Ishikawa (cell line): ENCODE measurements at regions not wholly inside any gene's neighbourhood (a gene's known extent, or its start where the extent isn't known, plus 50 kb on each side); places are given as distances from the start of the nearest gene placed in this dataset.

Source experiments
- CEBPB ChIP-seq: IDR thresholded peaks from 2 replicates; pipeline ENCODE4 v1.6.1; 2012
- EGR1 ChIP-seq: IDR thresholded peaks from 2 replicates; pipeline ENCODE4 v1.6.1; 2012
- EP300 ChIP-seq: IDR thresholded peaks from 2 replicates; pipeline ENCODE4 v1.6.1; 2012; ENCODE audit warnings: borderline replicate concordance
- FOXM1 ChIP-seq: IDR thresholded peaks from 2 replicates; pipeline ENCODE4 v1.6.1; 2012; ENCODE audit warnings: low read depth, borderline replicate concordance
- MAX ChIP-seq: IDR thresholded peaks from 2 replicates; pipeline ENCODE4 v1.6.1; 2012
- NFIC ChIP-seq: IDR thresholded peaks from 2 replicates; pipeline ENCODE4 v1.6.1; 2012
- RAD21 ChIP-seq: IDR thresholded peaks from 2 replicates; pipeline ENCODE4 v1.6.1; 2012; ENCODE audit warnings: low read depth
- TCF12 ChIP-seq: IDR thresholded peaks from 2 replicates; pipeline ENCODE4 v1.6.1; 2012; ENCODE audit warnings: low read depth
- USF1 ChIP-seq: IDR thresholded peaks from 2 replicates; pipeline ENCODE4 v1.6.1; 2012
- YY1 ChIP-seq: IDR thresholded peaks from 2 replicates; pipeline ENCODE4 v1.6.1; 2012; ENCODE audit warnings: low read depth
- ZBTB7A ChIP-seq: IDR thresholded peaks from 2 replicates; pipeline ENCODE4 v1.6.1; 2012; ENCODE audit warnings: low read depth
- TF ChIP-seq, protein P1 (sequence below): IDR thresholded peaks from 2 replicates; pipeline ENCODE4 v1.6.1; 2012; ENCODE audit warnings: low read depth, mild to moderate bottlenecking

- TF ChIP-seq ZBTB7A (no peak), EP300 (no peak), RAD21 (no peak), MAX (no peak), TCF12 (no peak), EGR1 (no peak), FOXM1 (no peak), NFIC (no peak), YY1 (no peak), USF1 (no peak), CEBPB (no peak)
- TF ChIP-seq, protein P1, sequence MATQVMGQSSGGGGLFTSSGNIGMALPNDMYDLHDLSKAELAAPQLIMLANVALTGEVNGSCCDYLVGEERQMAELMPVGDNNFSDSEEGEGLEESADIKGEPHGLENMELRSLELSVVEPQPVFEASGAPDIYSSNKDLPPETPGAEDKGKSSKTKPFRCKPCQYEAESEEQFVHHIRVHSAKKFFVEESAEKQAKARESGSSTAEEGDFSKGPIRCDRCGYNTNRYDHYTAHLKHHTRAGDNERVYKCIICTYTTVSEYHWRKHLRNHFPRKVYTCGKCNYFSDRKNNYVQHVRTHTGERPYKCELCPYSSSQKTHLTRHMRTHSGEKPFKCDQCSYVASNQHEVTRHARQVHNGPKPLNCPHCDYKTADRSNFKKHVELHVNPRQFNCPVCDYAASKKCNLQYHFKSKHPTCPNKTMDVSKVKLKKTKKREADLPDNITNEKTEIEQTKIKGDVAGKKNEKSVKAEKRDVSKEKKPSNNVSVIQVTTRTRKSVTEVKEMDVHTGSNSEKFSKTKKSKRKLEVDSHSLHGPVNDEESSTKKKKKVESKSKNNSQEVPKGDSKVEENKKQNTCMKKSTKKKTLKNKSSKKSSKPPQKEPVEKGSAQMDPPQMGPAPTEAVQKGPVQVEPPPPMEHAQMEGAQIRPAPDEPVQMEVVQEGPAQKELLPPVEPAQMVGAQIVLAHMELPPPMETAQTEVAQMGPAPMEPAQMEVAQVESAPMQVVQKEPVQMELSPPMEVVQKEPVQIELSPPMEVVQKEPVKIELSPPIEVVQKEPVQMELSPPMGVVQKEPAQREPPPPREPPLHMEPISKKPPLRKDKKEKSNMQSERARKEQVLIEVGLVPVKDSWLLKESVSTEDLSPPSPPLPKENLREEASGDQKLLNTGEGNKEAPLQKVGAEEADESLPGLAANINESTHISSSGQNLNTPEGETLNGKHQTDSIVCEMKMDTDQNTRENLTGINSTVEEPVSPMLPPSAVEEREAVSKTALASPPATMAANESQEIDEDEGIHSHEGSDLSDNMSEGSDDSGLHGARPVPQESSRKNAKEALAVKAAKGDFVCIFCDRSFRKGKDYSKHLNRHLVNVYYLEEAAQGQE: no peak
Measured at GRCh38 chr6:140230282-140230681, 855.8 kb upstream of the CITED2 start.
